ENCODE measurements at regions not wholly inside any gene's neighbourhood (a gene's known extent, or its start where the extent isn't known, plus 50 kb on each side); places are given as distances from the start of the nearest gene placed in this dataset.

GRCh38 chr6:140062043-140063020 lies 687.9 kb upstream of the CITED2 start:
- DNase-seq, result no peak

GRCh38 chr6:140061110-140062042 lies 686.9 kb upstream of the CITED2 start:
- no peak for DNase-seq

GRCh38 chr6:140059947-140060346 lies 685.5 kb upstream of the CITED2 start:
- DNase-seq, result no peak

GRCh38 chr6:140058863-140059262 lies 684.4 kb upstream of the CITED2 start:
- no peak for DNase-seq

DNA sequence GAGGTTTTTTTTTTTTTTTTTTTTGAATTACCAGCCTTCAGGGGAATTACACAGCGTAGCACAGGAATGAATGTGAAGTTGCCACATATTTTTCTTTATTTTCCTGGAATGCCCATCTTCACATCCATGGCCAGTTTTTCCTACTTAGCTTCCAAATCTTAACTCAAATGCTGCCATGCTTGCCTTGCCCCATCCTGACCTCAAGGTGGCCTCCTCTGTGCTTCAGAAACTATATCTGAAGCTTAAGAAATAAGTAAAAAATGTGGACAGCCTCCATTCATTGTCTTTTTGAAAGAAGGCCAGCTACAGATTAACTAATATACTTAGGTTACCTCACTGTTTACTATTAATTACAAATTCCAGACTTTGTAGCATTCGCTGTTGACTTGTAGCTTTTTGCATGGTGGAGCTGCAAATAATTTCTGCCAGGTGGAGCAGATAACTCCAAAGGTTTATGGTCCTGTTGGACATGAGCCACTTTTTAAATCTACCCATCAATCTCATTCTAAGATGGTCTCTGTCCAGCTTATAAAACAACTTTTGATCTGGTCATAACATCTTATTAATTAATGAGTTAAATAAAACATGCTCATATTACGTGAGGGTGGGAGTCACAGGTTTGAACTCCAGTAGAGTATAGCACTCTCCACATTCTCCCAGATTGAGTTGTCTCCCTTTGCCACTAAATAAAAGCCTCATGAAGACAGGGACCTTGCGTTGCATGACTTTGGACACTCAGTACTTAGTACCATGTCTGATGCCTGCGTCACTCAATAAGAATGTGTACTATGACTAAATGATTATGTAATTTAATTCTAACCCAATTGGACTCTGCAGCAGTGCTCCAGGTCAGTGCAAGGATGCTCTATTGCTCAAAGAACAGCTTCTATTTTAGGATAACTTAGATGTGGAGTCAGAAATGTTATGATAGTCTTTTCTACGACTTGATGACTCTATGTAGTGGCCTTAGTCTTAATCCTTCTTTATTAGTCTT lies 678.6 kb upstream of the CITED2 start:
- DNase-seq, result no peak

DNA sequence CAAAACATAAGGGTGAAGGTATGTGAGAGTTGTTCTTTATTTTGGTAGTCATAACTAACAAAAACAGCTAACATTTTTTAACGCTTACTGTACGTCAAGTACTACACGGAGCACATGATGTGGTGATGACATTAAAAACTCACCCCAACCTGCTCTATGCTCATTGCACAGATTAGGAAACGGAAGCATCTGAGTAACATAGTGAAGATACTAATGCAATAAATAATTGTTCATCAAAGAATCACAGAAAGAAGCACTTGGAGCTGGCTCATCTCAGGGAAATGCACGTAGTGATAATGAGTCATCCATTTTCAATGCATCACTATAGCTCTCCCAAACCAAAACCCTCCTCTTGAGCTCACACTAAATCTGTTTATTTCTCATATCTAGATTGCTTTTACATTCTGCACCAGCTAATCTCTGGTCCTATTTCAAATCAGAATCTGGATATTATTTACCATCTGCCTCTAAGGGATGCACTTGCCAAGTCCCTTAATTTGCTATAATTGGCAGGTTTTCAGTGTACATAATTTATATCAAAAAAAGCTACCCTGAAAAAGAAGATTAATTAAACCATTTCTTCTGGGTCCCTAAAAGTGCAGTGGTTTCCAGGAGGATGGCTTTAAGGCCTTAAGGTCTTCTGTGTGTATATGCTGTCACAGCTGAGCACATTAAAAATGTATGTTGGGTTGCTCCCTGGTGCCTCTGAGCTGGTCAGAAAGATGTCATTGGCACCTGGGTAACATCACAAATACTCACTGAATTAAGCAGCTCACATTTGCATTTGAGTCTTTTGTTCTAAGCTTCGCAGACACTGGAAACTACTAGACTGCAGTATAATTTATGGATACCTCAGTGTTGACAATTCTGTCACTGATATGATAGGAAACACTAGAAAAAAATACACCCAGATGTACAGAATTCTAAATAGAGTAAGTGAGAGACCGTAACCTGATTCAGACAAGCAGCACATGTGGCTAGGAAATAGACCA lies 677.4 kb upstream of the CITED2 start:
- DNase-seq, result no peak

DNA sequence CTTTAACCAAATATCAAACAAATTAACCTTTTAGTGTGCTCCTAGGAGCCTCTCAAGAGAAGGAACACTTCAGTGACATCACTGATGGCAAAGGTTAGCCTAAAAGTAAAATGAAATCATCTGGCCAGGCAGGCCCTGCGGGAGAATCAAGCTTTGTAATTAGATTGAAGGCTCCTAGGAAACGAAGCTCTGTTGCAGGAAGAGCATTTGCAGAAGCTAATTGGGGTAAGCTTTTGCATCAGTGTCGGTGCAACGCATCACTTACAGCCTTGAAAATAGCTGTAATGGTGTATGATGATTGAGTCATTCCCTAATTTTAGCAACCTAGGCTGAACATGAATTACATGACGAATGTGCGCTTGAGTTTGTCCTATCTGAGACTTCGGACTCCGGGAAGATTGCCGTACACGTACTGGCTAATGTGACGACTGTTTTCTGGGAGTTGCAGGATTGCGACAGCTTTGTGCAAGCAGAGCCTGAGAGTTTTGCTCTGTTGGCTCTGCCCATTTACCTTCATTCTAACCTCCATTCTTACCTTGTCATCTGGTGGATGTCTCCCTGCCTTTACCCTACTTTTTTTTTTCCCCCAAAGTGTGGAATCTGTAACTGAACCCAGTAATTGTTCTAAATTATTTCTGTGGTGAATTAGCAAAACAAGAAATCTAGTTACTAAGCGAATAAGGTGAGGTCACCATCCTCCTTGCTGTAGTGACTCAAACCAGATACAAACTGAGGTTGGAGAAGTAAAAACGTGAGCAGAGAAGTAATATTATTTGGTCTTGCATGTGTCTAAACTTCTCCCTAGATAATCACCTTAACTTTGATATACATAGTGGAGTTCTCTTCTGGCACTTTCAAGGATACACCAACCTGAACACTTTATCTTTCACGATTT lies 675.9 kb upstream of the CITED2 start:
- DNase-seq, result no peak

- no peak for DNase-seq
Observed at GRCh38 chr6:140049251-140049650, 674.8 kb upstream of the CITED2 start.

GRCh38 chr6:140048202-140048790 lies 673.8 kb upstream of the CITED2 start:
- no peak for DNase-seq

DNA sequence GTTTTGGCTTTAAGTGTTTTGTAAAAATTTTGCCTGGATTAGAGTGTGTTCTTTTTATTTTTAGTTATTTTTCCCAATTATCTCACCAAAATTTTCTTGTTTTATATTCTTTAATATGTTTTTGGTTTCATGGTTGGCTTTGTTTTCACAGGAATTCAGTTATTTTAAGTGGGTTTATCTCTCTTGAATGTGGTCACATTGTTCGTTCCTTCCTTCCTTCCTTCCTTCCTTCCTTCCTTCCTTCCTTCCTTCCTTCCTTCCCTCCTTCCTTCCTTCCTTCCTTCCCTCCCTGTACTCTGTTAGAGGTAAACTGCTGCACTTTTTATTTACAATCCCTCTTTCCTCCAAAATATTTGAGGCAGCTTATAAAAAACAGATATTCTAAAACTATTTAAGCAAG lies 672.9 kb upstream of the CITED2 start:
- DNase-seq, result no peak

GRCh38 chr6:140046016-140046632 lies 671.7 kb upstream of the CITED2 start:
- DNase-seq, result no peak

GRCh38 chr6:140045116-140045515 lies 670.7 kb upstream of the CITED2 start:
- DNase-seq, result no peak

GRCh38 chr6:140044626-140045025 lies 670.2 kb upstream of the CITED2 start:
- no peak for DNase-seq

DNA sequence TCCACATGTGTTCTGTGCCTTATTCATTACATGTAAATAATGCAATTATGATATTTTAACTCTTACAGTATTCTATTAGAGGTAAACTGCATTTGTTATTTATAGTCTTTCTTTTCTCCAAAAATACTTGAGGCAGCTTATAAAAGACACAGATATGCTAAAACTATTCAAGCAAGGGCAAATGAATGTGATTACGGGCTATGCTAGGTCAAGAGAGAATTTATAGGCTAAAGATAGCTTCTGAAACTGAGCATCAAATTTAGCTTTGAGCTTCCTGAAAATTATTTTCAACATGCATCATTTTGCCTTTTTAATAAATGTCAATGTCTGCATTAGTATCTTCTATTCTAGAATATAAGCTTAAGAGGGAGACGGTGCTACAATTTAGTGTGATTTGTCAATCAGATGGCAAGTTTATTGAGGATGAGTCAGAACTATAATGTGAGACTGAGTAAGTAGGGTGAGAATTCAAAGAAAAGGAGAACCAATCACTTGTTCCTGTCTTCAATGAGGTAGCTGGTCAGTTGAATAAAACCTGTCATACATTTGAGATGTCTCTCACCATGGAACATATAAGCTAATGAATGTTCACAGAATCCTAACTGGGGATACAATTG lies 669.4 kb upstream of the CITED2 start:
- no peak for DNase-seq

DNA sequence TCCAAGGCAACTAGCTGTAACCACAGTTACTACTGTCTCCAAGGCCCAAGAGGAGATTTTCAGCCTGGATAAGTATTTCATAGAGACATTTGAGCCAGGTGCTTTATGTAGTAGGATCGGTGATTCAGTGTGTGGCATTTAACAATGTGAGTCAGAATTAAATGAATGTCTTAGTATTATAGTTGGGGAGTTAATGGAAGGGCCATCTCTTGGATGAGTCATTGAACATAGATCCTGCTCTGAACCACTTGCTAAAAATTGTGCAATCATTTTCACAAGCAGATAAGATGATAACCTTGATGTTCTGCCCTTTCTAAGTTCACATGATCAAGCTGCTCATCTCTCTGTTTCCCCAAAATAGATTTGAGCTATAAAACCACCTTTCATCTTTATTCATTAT lies 668.9 kb upstream of the CITED2 start:
- DNase-seq, result no peak

- no peak for DNase-seq
Observed at GRCh38 chr6:140041571-140042332, 667.3 kb upstream of the CITED2 start.

DNA sequence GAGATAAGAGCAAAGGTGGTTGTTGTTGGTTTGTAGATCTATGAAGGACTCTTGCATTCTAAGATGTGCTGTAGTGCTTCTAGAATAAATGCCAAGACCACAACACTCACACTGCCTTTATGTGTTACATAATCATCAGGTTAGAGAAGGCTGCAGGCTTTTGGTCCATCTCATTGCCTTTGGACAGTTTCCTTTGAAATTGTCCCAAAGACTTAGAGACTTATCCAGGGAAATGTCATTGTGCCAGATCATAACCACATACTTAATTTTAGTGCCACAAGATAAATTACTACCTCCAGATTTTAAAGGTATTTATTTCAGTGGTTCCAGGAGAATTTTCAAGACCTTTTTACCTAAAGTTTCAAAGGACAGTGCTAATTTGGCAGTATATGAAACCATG lies 666.6 kb upstream of the CITED2 start:
- no peak for DNase-seq

DNA sequence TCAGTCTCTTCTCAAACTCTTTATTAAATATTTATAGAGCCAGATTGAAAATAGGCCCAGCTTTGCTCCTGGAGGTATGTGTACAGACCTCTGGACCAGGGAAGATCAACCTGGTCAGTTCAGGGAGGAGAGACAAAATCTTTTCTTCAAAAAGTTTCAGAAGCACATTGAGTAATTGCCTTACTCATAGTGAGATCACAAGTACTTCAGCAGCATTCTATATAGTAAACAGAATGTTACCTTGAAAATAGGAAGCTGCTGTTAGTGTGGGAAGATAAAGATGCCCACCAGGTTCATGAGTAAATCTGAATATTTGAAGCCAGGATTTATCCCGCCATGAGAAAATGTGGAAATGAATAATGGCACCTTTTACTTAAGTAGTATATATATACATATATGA lies 665.9 kb upstream of the CITED2 start:
- no peak for DNase-seq
